ENCODE measurements at regions not wholly inside any gene's neighbourhood (a gene's known extent, or its start where the extent isn't known, plus 50 kb on each side); places are given as distances from the start of the nearest gene placed in this dataset.

- intact Hi-C loops (cut with micrococcal nuclease): no loop called here
Observed at GRCh38 chr3:193754719-193755118, 161.7 kb downstream of the OPA1 start.

GRCh38 chr3:193756536-193756935, 163.5 kb downstream of the OPA1 start:
- intact Hi-C loops (cut with micrococcal nuclease): no loop called here

- intact Hi-C loops (cut with micrococcal nuclease): no loop called here
Observed at GRCh38 chr3:193757457-193757856, 164.4 kb downstream of the OPA1 start.

- intact Hi-C loops (cut with micrococcal nuclease): no loop called here
Observed at GRCh38 chr3:193761969-193762368, 169.0 kb downstream of the OPA1 start.

GRCh38 chr3:193762657-193763056, 169.6 kb downstream of the OPA1 start:
- intact Hi-C loops (cut with micrococcal nuclease): no loop called here

- intact Hi-C loops (cut with micrococcal nuclease): no loop called here
Observed at GRCh38 chr3:193764959-193765358, 172.0 kb downstream of the OPA1 start.

- intact Hi-C loops (cut with micrococcal nuclease): no loop called here
Observed at GRCh38 chr3:193767353-193768069, 174.5 kb downstream of the OPA1 start.

GRCh38 chr3:193768070-193768394, 175.0 kb downstream of the OPA1 start:
- intact Hi-C loops (cut with micrococcal nuclease): no loop called here

GRCh38 chr3:193769437-193769836, 176.4 kb downstream of the OPA1 start:
- intact Hi-C loops (cut with micrococcal nuclease): no loop called here

GRCh38 chr3:193771011-193771652, 178.1 kb downstream of the OPA1 start:
- intact Hi-C loops (cut with micrococcal nuclease): no loop called here

GRCh38 chr3:193771653-193772421, 178.8 kb downstream of the OPA1 start:
- intact Hi-C loops (cut with micrococcal nuclease): no loop called here

- intact Hi-C loops (cut with micrococcal nuclease): no loop called here
Observed at GRCh38 chr3:193772422-193772763, 179.4 kb downstream of the OPA1 start.

GRCh38 chr3:193773266-193774220, 180.5 kb downstream of the OPA1 start:
- intact Hi-C loops (cut with micrococcal nuclease): no loop called here

GRCh38 chr3:193774272-193774915, 181.4 kb downstream of the OPA1 start:
- intact Hi-C loops (cut with micrococcal nuclease): no loop called here

GRCh38 chr3:193774916-193775285, 181.9 kb downstream of the OPA1 start:
- intact Hi-C loops (cut with micrococcal nuclease): no loop called here

GRCh38 chr3:193775421-193776077, 182.5 kb downstream of the OPA1 start:
- intact Hi-C loops (cut with micrococcal nuclease): loop anchor here (2.0 kb wide), 1 partner anchor 111 kb away; no protein-coding TSS in a partner anchor

- intact Hi-C loops (cut with micrococcal nuclease): loop anchor here (2.0 kb wide), 1 partner anchor 112 kb away; no protein-coding TSS in a partner anchor
Observed at GRCh38 chr3:193776626-193777358, 183.8 kb downstream of the OPA1 start.

GRCh38 chr3:193777524-193777923, 184.5 kb downstream of the OPA1 start:
- intact Hi-C loops (cut with micrococcal nuclease): loop anchor here (2.0 kb wide), 1 partner anchor 113 kb away; no protein-coding TSS in a partner anchor

- intact Hi-C loops (cut with micrococcal nuclease): no loop called here
Observed at GRCh38 chr3:193778676-193779075, 185.7 kb downstream of the OPA1 start.

Data from T-helper 1 cell treated with Interleukin-12 subunit alpha and Interleukin-12 subunit beta and Interleukin-4 antibody, amounts not matched to agents 30 ng/mL and 1 ng/mL, for 36 hours (primary cell).